ENCODE measurements at regions not wholly inside any gene's neighbourhood (a gene's known extent, or its start where the extent isn't known, plus 50 kb on each side); places are given as distances from the start of the nearest gene placed in this dataset.
A peak's percentile ranks its signal among the peaks of the same experiment; 100 is the strongest.

DNA sequence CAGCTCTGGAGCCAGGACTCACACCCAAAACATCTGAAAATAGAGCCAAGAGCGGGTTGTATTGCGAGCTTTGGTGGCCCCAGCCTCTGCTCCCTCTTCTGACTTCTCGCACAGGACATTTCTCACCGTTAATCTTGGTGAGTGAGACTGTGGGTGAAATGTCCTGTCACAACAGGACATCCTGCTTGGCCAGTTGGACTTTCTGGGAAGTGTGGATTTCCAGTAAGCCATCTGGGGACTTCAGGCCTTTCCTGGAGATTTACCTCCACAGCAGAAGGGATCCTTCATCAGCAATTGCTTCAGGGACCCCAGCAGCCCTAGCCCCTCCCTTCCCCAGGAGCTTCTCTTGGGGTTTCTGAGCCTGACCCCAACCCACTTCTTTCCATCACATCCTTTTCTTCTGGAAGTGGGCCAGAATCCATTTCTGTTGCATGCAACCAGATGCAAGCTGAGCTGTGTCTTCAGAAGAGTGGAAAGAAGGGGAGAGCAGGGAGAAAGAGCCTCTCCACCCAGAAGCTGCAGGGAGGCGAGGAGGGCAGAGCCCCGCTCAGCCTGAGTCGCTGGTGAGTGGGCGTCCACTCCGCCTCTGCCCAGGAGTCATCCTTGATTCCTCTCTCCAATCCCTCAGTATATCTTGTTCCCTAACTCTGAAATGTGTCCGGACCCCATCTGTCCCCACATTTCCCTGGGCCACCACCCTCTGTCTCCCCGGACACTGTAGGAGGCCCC, 50.3 kb upstream of the GADD45G start:
- no peak for DNase-seq (ENCODE audit: low spot score)

DNA sequence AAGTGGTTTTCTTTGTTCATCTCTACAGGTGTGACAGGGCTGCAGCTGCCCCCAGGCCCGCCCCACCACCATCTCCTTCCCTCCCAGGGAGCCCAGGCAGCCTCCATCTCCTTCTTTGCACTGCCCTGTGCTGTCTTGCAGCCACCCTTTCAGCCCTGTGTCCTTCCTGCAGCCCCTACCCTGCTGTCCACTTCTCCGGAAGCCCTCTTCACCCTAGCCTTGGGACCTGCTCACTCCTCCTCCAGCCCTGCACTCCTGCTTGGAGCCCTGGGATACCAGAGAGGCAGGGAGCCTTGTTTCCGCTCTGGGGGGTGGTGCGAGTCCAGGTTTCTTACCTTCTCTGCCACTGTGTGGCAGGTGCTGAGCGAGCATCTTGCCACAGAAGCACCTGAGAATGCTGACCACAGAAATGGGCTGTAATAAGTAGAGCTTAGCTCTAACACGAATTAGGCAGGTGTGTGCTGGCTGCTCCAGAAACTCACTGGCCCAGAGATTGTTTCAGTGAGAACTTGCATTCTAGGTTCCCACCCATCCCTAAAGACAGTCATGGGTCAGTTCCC, 51.3 kb upstream of the GADD45G start:
- DNase-seq (ENCODE audit: low spot score): no peak

DNA sequence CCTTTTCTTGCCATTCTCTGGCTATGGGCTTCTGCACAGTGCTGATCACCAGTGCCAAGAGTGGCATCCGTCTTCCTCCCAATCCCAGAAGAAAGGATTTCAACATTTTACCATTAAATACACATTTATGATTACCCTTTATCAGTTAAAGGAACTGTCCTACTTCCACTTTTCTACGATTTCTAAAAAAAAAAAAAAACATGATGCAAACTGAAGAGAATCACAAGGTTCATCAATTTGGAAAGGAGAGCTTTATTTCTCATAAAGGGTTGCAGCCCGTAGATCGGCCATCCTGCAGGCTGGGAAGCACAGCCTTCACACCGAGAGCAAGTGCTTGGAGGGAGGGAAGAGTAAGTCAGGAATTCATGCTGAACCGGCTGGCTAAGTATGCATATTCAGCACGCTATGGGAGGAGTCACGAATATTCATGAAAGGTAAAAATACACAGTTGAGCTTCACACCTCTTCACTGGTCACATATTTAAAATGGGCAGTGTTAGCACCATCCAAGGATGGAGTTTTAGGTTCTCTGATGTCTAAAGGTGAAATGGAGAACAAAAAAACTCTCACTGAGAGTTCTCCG, 52.5 kb upstream of the SEMA4D start:
- no peak for DNase-seq (ENCODE audit: low spot score)

DNA sequence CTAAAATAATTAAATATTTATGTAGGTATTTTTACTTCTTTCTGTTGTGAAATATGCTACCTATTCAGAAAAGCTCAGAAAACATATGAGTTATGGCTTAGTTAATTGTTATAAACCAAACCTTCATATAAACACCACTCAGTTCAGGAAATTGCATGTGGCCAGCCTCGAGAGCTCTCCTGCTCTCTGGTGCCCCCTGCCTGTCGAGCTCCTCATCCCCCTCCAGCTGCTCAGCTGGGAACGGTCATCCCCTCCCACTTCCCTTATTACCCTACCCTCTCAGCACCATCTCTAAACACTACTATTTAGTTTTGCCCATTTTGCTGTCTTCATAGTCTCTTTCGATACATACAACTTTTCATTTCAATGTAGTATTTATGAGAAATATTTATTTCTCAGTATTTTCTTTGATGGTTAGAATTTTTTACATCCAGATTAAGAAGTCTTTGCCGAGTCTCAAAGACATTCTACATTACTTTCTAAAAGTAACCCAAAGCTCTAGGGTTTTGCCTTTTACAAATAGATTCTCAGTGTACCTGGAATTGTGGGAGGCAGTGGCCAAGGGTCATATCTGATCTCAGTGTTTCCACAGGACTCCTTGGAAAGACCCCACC, 51.2 kb upstream of the SEMA4D start:
- peak; percentile 91 for DNase-seq (ENCODE audit: low spot score)

DNA sequence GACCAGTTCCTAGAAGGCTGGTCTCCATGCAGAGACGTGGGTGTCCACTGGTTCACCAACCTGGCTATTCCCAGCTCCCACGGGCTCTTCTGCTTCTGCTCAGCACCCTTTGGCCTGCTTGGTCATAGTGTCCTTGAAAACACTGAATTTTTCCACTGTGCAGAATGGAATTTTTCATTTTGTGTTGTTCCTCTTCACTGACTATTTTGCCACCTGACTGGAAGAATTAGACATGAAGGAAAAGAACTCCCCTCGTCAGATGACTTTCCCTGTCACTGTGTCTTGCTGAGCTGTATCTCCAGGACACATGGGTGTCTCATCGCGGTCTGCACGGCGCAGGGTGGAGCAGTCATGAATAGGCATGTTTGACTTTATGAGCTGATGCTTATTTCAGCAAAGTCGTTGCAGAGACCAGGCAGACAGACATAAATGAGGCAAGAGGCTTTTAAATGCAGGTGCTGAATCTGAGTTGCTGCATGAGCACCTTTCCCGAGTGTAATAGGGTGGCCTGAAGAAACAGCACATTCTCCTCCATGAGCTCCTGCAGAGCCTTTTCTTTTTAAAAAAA, 50.2 kb upstream of the SEMA4D start:
- no peak for DNase-seq (ENCODE audit: low spot score)

All from Ammon's horn (tissue), 1 donor.